ENCODE measurements at regions not wholly inside any gene's neighbourhood (a gene's known extent, or its start where the extent isn't known, plus 50 kb on each side); places are given as distances from the start of the nearest gene placed in this dataset.

- no peak for DNase-seq (ENCODE audit: low spot score)
These were observed 62.0 kb upstream of the EGFR start for GRCh38 chr7:54956865-54957264.

GRCh38 chr7:54960517-54960916 is 58.3 kb upstream of the EGFR start:
- no peak for DNase-seq (ENCODE audit: low spot score)

- no peak for DNase-seq (ENCODE audit: low spot score)
These were observed 57.4 kb upstream of the EGFR start for GRCh38 chr7:54961391-54961790.

- no peak for DNase-seq (ENCODE audit: low spot score)
These were observed 55.7 kb upstream of the EGFR start for GRCh38 chr7:54963155-54963554.

- no peak for DNase-seq (ENCODE audit: low spot score)
These were observed 54.7 kb upstream of the EGFR start for GRCh38 chr7:54964136-54964535.

GRCh38 chr7:54967377-54967776 is 51.4 kb upstream of the EGFR start:
- DNase-seq (ENCODE audit: low spot score) = no peak

- DNase-seq (ENCODE audit: low spot score) = no peak
These were observed 50.8 kb upstream of the EGFR start for GRCh38 chr7:54968018-54968417.
